ENCODE measurements at regions not wholly inside any gene's neighbourhood (a gene's known extent, or its start where the extent isn't known, plus 50 kb on each side); places are given as distances from the start of the nearest gene placed in this dataset.

DNA sequence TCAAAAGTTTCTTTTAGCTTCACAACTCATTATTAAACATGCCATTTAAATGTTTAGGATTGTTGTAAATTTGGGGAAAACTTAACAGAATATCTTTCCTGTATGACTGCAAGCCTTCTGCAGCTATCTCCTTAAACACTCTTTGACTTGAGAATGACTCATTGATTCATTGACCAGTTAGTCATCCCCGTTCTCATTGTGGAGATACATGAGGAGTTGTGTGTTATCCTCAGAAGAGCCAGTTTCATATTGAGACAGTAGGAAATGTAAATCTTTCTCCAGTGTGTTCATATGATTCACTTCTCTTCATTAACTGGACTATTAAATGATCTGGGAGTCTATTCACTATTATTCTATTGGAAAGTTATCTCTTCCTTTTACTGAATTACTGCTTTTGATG, 83.0 kb downstream of the CRYGS start:
- no peaks in the 10 kb centered on the region for H3K79me1 ChIP-seq (ENCODE audit: insufficient read depth, low read depth, low read length, poor library complexity, severe bottlenecking)
- no peak overlapping the region for H3K4ac ChIP-seq (ENCODE audit: low read depth, low read length)
- no peak overlapping the region for H4K8ac ChIP-seq (replicated peaks; ENCODE audit: insufficient read length, low read depth, low read length)
- H2AFZ ChIP-seq (ENCODE audit: low read length): no peak overlapping the region
- no peaks in the 10 kb centered on the region for H3K4me1 ChIP-seq (ENCODE audit: insufficient read depth, low read length)
- H2BK15ac ChIP-seq (ENCODE audit: low read depth, low read length): no peak overlapping the region
- Mint-ChIP-seq H3K9me3 (no peaks in the 10 kb centered on the region; a peak in 1 of 5 replicates), H3K27ac (no peak overlapping the region), H3K4me3 (no peak overlapping the region), H3K36me3 (ENCODE audit: insufficient read depth in 1 of 3, low read depth in 3 of 3) (no peaks in the 10 kb centered on the region), H3K4me1 (peaks cover 0 to 12% of the 10 kb centered on the region in 2 experiments; a peak in 2 of 4 replicates), H3K27me3 (ENCODE audit: low read depth) (peaks cover 8% of the 10 kb centered on the region)
- no peak overlapping the region for H3K56ac ChIP-seq (ENCODE audit: insufficient read length, low read depth, low read length)
- no peak overlapping the region for H2AK5ac ChIP-seq (ENCODE audit: insufficient read length, low read length)
- no peaks in the 10 kb centered on the region for H3K79me2 ChIP-seq (ENCODE audit: insufficient read depth, low read length)
- H2BK12ac ChIP-seq (ENCODE audit: insufficient read length, low read depth, low read length): no peak overlapping the region
- no peaks in the 10 kb centered on the region for H3K9me3 ChIP-seq (ENCODE audit: control insufficient read depth, low read depth, low read length)
- no peaks in the 10 kb centered on the region for H3K27me3 ChIP-seq (ENCODE audit: insufficient read depth, low read length)
- H3K4me2 ChIP-seq (ENCODE audit: insufficient read depth, insufficient read length, low read length): no peak overlapping the region
- no peak overlapping the region for H4K91ac ChIP-seq (ENCODE audit: insufficient read length, low read depth, low read length)
- no peak overlapping the region for H3K9ac ChIP-seq (ENCODE audit: extremely low read depth, insufficient read length, low read length)
- H3K23me2 ChIP-seq (ENCODE audit: insufficient read length, low read depth, low read length, poor library complexity, severe bottlenecking): no peaks in the 10 kb centered on the region
- H2BK20ac ChIP-seq (ENCODE audit: low read depth, low read length, poor library complexity, severe bottlenecking): no peak overlapping the region
- no peak overlapping the region for H2BK120ac ChIP-seq (ENCODE audit: low read depth, low read length, poor library complexity, severe bottlenecking)
- H3K14ac ChIP-seq (ENCODE audit: insufficient read depth, low read length): no peak overlapping the region
- no peak overlapping the region for H3K18ac ChIP-seq (ENCODE audit: insufficient read length, low read depth, low read length)
- DNase-seq: no peak
- no CpG with 5 or more reads among the region's 1 CpG for WGBS (ENCODE audit: extremely low coverage, insufficient read length, low lambda C conversion rate)
- no peak overlapping the region for H4K5ac ChIP-seq (ENCODE audit: insufficient read length, low read depth, low read length)
- H3K23ac ChIP-seq (ENCODE audit: insufficient read length, low read depth, low read length): no peak overlapping the region
- H4K20me1 ChIP-seq (ENCODE audit: control insufficient read depth, insufficient read depth, insufficient read length): no peaks in the 10 kb centered on the region
- H3T11ph ChIP-seq (ENCODE audit: low read length): no peak overlapping the region
- no peak overlapping the region for H2BK5ac ChIP-seq (ENCODE audit: insufficient read length, low read length)
- no peak for TF ChIP-seq CTCF (conservative IDR thresholded peaks at IDR 0.05)
- no peak overlapping the region for H3K27ac ChIP-seq (ENCODE audit: insufficient read length, low read depth, low read length)

All from H9 (cell line).